Activated T-helper 1 cell treated with anti-CD3 and anti-CD28 coated beads, Interleukin-12 subunit alpha, Interleukin-12 subunit beta, Interleukin-2, Interleukin-4 antibody, amounts not matched to agents 30 ng/mL and 10 ng/mL and 1 ng/mL, durations not matched to agents 14 hours and 24 hours and 36 hours (primary cell): ENCODE measurements at regions not wholly inside any gene's neighbourhood (a gene's known extent, or its start where the extent isn't known, plus 50 kb on each side); places are given as distances from the start of the nearest gene placed in this dataset.
A peak's percentile ranks its signal among the peaks of the same experiment; 100 is the strongest.

Source experiments
- DNase-seq: peaks from one replicate; pipeline ENCODE4 v3.0.0; 2021; ENCODE audit warnings: low spot score
- H3K27ac Mint-ChIP-seq: one replicate; pipeline ENCODE4 v1.8.0; 2021; ENCODE audit warnings: mild to moderate bottlenecking, mixed read lengths
- H3K27me3 Mint-ChIP-seq: one replicate; pipeline ENCODE4 v1.8.0; 2022; ENCODE audit warnings: mild to moderate bottlenecking, moderate library complexity, mixed read lengths; ENCODE audit not compliant: insufficient read depth
- H3K36me3 Mint-ChIP-seq: one replicate; pipeline ENCODE4 v1.8.0; 2021; ENCODE audit warnings: low read depth, mixed read lengths
- H3K4me1 Mint-ChIP-seq: one replicate; pipeline ENCODE4 v1.8.0; 2021; ENCODE audit warnings: low read depth, mixed read lengths
- H3K4me3 Mint-ChIP-seq: one replicate; pipeline ENCODE4 v1.8.0; 2021; ENCODE audit warnings: mild to moderate bottlenecking, moderate library complexity, mixed read lengths
- H3K9me3 Mint-ChIP-seq: one replicate; pipeline ENCODE4 v1.8.0; 2021; ENCODE audit warnings: mixed read lengths
- intact Hi-C: fragments of 100-400 bp; cut with micrococcal nuclease; formaldehyde crosslinking; loops from one replicate; pipeline ENCODE4 v1.15.1; 2024

DNA sequence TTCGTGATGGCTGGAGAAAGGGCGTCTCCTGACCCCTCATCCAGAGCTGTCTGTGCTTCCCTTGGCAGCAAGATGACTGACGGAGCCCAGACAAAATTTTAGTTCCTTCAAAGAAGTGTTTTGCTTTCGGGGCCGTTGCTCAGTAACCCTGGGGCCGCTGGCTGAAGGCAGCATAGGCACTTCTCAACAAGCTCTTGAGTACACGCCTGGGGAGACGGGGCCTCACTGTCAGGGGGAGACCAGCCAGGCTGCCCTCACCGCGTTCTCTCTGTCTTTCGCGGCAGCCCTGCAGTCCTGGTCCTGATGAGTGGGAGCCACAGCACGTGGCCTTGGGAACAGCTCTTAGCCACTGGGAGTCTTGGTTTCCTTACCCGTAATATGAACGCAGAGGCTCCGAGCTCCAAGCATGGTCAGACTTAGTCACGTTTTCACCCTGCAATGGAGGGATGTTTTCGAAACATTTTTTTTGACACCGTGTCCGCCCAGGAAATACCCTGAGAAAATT is 86.0 kb downstream of the IRF8 start:
- no peaks in the 10 kb centered on the region for H3K9me3 Mint-ChIP-seq
- intact Hi-C loops = no loop called here
- H3K27ac Mint-ChIP-seq = no peak overlapping the region

DNA sequence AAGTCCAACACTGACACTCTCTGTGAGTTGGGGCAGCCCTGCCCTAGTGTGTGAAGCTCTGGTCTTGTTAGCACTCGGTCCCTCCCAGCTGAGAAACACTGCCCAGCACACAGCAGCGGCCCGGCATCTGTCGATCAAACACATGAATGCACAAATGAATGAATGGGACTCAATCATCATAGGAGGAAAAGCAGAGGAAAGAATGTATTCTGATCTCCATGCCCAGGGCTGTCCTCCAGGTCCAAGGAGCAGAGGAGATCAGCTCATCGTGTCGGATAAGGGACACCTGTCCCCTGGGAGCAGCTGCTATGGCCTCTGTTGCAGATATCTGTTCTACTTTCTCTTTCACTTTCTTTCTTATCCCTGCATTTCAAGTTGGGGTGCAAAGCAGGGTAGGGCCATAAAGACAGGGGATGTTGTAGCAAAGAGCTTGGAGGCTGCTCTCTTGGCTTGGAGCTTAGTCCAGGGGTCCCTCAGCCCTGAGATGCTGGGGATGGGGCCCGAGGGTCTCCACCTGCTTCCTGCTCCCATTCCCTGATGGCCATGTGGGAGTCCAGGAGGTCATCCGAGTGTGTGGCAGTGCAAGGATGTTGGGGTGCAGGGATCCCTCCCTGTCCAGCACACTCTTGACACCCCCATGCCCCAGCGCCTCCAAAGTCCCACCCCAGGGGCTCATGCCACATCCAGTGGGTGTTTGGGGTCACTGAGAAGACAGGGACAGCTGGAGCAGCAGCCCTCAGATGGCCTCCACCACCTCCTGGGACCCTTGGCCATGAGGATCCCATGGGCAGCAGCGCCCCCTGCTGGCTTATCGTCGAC is 88.2 kb downstream of the IRF8 start:
- peaks cover 62% of the 10 kb centered on the region for H3K4me1 Mint-ChIP-seq
- H3K36me3 Mint-ChIP-seq = peaks cover 5% of the 10 kb centered on the region
- H3K27me3 Mint-ChIP-seq = peaks cover 1% of the 10 kb centered on the region
- H3K27ac Mint-ChIP-seq = peak overlapping the region; percentile 81
- intact Hi-C loops = no loop called here
- peak overlapping the region; percentile 50 for H3K4me3 Mint-ChIP-seq
- peaks cover 6% of the 10 kb centered on the region for H3K9me3 Mint-ChIP-seq
- no peak for DNase-seq

More for the DNA sequence above, 86.0 kb downstream of the IRF8 start:
- Mint-ChIP-seq H3K4me1 (peaks cover 61% of the 10 kb centered on the region), H3K27me3 (peaks cover 1% of the 10 kb centered on the region), H3K4me3 (no peak overlapping the region), H3K36me3 (peaks cover 2% of the 10 kb centered on the region)
- DNase-seq = no peak

GRCh38 chr16:85987750-85988078 is 88.8 kb downstream of the IRF8 start:
- Mint-ChIP-seq H3K4me3 (peak overlapping the region; percentile 73), H3K27me3 (peaks cover 1% of the 10 kb centered on the region), H3K27ac (peak overlapping the region; percentile 99), H3K36me3 (peaks cover 5% of the 10 kb centered on the region), H3K4me1 (peaks cover 64% of the 10 kb centered on the region), H3K9me3 (peaks cover 6% of the 10 kb centered on the region)
- intact Hi-C loops = loop anchor here (1.0 to 2.0 kb wide), 3 partner anchors 29 to 166 kb away; no protein-coding TSS in a partner anchor
- DNase-seq = no peak

DNA sequence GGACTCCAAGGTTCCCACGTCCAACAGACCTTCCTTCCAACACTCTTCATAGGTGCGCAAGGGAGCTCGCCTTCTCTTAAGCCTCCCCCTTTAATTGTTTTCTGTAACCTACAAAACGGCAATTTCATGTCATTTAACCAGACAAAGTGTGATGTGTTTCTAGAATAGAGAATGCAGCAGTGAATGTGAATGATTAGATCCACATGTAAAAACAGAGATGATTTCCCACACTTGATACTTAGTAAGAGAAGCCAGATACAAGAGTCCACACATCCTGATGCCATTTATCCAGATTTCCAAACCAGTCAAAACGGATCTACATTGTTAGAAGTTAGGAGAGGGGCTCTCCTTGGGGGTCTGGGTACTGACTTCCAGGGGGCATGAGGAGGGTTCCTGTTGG is 89.3 kb downstream of the IRF8 start:
- H3K4me3 Mint-ChIP-seq = peak overlapping the region; percentile 73
- peaks cover 6% of the 10 kb centered on the region for H3K9me3 Mint-ChIP-seq
- H3K27me3 Mint-ChIP-seq = peaks cover 1% of the 10 kb centered on the region
- H3K4me1 Mint-ChIP-seq = peaks cover 68% of the 10 kb centered on the region
- intact Hi-C loops = loop anchor here (1.0 to 2.0 kb wide), 3 partner anchors 28 to 167 kb away; no protein-coding TSS in a partner anchor
- no peak for DNase-seq
- H3K36me3 Mint-ChIP-seq = peaks cover 5% of the 10 kb centered on the region
- H3K27ac Mint-ChIP-seq = peak overlapping the region; percentile 99

- intact Hi-C loops = loop anchor here (1.0 to 2.0 kb wide), 4 partner anchors 28 to 168 kb away; no protein-coding TSS in a partner anchor
- peaks cover 68% of the 10 kb centered on the region for H3K4me1 Mint-ChIP-seq
- peaks cover 5% of the 10 kb centered on the region for H3K36me3 Mint-ChIP-seq
- peak overlapping the region; percentile 73 for H3K4me3 Mint-ChIP-seq
- H3K27ac Mint-ChIP-seq = peak overlapping the region; percentile 99
- peak; percentile 6 for DNase-seq
- H3K27me3 Mint-ChIP-seq = peaks cover 1% of the 10 kb centered on the region
- H3K9me3 Mint-ChIP-seq = peaks cover 6% of the 10 kb centered on the region
These were observed 89.9 kb downstream of the IRF8 start for GRCh38 chr16:85988723-85989313.

- DNase-seq = no peak
- H3K4me1 Mint-ChIP-seq = peaks cover 68% of the 10 kb centered on the region
- peak overlapping the region; percentile 73 for H3K4me3 Mint-ChIP-seq
- H3K27me3 Mint-ChIP-seq = peaks cover 1% of the 10 kb centered on the region
- H3K27ac Mint-ChIP-seq = peak overlapping the region; percentile 99
- H3K36me3 Mint-ChIP-seq = peaks cover 5% of the 10 kb centered on the region
- H3K9me3 Mint-ChIP-seq = peaks cover 6% of the 10 kb centered on the region
- intact Hi-C loops = loop anchor here (1.0 to 2.0 kb wide), 3 partner anchors 27 to 100 kb away; no protein-coding TSS in a partner anchor
These were observed 90.4 kb downstream of the IRF8 start for GRCh38 chr16:85989376-85989775.

- Mint-ChIP-seq H3K36me3 (peaks cover 5% of the 10 kb centered on the region), H3K4me1 (peaks cover 64% of the 10 kb centered on the region), H3K27me3 (peaks cover 1% of the 10 kb centered on the region), H3K27ac (peak overlapping the region; percentile 84), H3K9me3 (peaks cover 6% of the 10 kb centered on the region), H3K4me3 (peak overlapping the region; percentile 38)
- no peak for DNase-seq
- intact Hi-C loops = loop anchor here (1.0 to 10.0 kb wide), 8 partner anchors 9 to 435 kb away; no protein-coding TSS in a partner anchor
These were observed 91.1 kb downstream of the IRF8 start for GRCh38 chr16:85989863-85990643.

- Mint-ChIP-seq H3K36me3 (peaks cover 5% of the 10 kb centered on the region), H3K9me3 (peaks cover 6% of the 10 kb centered on the region), H3K27me3 (peaks cover 1% of the 10 kb centered on the region), H3K4me1 (peaks cover 64% of the 10 kb centered on the region), H3K4me3 (no peak overlapping the region), H3K27ac (no peak overlapping the region)
- DNase-seq = no peak
- intact Hi-C loops = loop anchor here (1.0 to 10.0 kb wide), 5 partner anchors 8 to 436 kb away; no protein-coding TSS in a partner anchor
These were observed 91.9 kb downstream of the IRF8 start for GRCh38 chr16:85990861-85991301.

GRCh38 chr16:85991425-85991824 is 92.5 kb downstream of the IRF8 start:
- H3K36me3 Mint-ChIP-seq = peaks cover 5% of the 10 kb centered on the region
- peaks cover 64% of the 10 kb centered on the region for H3K4me1 Mint-ChIP-seq
- no peak for DNase-seq
- intact Hi-C loops = loop anchor here (10.0 kb wide), 1 partner anchor 437 kb away; no protein-coding TSS in a partner anchor
- H3K27me3 Mint-ChIP-seq = peaks cover 1% of the 10 kb centered on the region
- H3K9me3 Mint-ChIP-seq = peaks cover 6% of the 10 kb centered on the region
- H3K4me3 Mint-ChIP-seq = no peak overlapping the region
- H3K27ac Mint-ChIP-seq = no peak overlapping the region

DNA sequence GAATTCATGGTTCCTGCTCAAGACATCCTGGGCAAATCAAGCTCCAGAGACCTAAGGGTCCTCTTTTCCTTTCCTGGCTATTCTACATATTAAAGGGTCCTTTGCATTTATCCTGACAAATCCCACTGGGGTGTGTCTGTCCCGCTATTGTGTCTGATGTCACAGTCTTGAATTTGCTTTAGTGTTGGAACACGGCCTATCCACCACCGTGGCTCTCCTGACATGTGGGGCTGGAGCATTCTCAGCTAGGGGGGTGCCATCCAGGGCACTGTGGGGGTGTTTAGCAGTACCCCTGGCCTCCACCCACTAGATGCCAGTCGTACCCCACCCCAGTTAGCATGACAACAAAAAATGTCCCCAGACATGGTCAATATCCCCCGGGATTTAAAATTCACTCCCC is 92.9 kb downstream of the IRF8 start:
- H3K4me3 Mint-ChIP-seq = no peak overlapping the region
- H3K27ac Mint-ChIP-seq = no peak overlapping the region
- H3K9me3 Mint-ChIP-seq = peaks cover 6% of the 10 kb centered on the region
- H3K27me3 Mint-ChIP-seq = peaks cover 1% of the 10 kb centered on the region
- peaks cover 5% of the 10 kb centered on the region for H3K36me3 Mint-ChIP-seq
- intact Hi-C loops = loop anchor here (10.0 kb wide), 1 partner anchor 437 kb away; no protein-coding TSS in a partner anchor
- no peak for DNase-seq
- H3K4me1 Mint-ChIP-seq = peaks cover 62% of the 10 kb centered on the region

DNA sequence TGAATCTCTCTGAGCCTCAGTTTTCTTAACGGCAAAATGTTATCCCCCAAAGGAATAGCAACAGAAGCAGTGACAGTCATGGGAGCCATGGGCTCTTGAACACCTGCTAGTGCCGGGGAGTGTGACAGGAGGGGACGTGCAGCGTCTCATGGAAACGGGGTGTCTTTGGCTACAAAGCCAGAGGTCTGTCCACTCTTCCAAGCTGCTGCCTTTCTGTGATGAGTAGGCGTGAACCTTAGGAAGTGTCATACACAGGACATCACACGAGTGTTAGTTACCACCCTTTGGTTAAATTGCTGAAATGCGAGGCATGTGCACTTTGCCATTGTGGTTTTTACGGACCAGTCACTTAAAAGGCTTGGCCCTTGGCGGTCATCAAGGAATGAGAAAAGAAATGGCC is 93.4 kb downstream of the IRF8 start:
- Mint-ChIP-seq H3K27me3 (peaks cover 1% of the 10 kb centered on the region), H3K36me3 (peaks cover 5% of the 10 kb centered on the region), H3K27ac (no peak overlapping the region), H3K4me1 (peaks cover 57% of the 10 kb centered on the region), H3K4me3 (no peak overlapping the region), H3K9me3 (peaks cover 6% of the 10 kb centered on the region)
- no peak for DNase-seq
- intact Hi-C loops = loop anchor here (10.0 kb wide), 1 partner anchor 438 kb away; no protein-coding TSS in a partner anchor

DNA sequence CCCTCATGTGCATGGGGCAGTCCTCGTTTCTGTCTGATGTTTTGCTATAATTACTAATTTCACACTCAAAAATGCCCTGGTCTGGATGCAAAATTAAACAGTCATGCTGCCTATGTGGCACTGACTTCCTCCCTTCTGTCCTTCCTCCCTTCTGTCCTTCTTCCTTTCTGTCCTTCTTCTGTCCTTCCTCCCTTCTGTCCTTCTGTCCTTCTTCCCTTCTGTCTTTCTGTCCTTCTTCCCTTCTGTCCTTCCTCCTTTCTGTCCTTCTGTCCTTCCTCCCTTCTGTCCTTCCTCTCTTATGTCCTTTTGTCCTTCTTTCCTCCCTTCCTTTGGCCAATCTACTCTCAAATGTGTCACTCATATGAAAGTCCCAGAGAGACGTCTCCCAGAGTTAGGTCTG is 93.8 kb downstream of the IRF8 start:
- Mint-ChIP-seq H3K27ac (no peak overlapping the region), H3K9me3 (peaks cover 6% of the 10 kb centered on the region), H3K27me3 (peaks cover 1% of the 10 kb centered on the region), H3K4me1 (peaks cover 55% of the 10 kb centered on the region), H3K36me3 (peaks cover 5% of the 10 kb centered on the region), H3K4me3 (no peak overlapping the region)
- DNase-seq = no peak
- intact Hi-C loops = loop anchor here (10.0 kb wide), 1 partner anchor 438 kb away; no protein-coding TSS in a partner anchor
